Suprapubic skin (tissue), 4 donors: ENCODE measurements at regions not wholly inside any gene's neighbourhood (a gene's known extent, or its start where the extent isn't known, plus 50 kb on each side); places are given as distances from the start of the nearest gene placed in this dataset.

Experiments
- DNase-seq, 2 donors: peaks; one replicate each; pipeline ENCODE4 v3.0.0-alpha.2; 2019; ENCODE audit warnings: low spot score in 2 of 2
- H3K27ac ChIP-seq: fragments of 200-600 bp; sonication (generic); one replicate; pipeline ENCODE4 v1.5.1; 2019
- H3K27me3 ChIP-seq: fragments of 200-600 bp; sonication (generic); one replicate; pipeline ENCODE4 v1.5.1; 2019
- H3K36me3 ChIP-seq: fragments of 200-600 bp; sonication (generic); one replicate; pipeline ENCODE4 v1.5.1; 2019
- H3K4me1 ChIP-seq: fragments of 200-600 bp; sonication (generic); one replicate; pipeline ENCODE4 v1.5.1; 2019
- H3K4me3 ChIP-seq: fragments of 200-600 bp; sonication (generic); one replicate; pipeline ENCODE4 v1.5.1; 2019; ENCODE audit warnings: mild to moderate bottlenecking
- H3K9me3 ChIP-seq: fragments of 200-600 bp; sonication (generic); one replicate; pipeline ENCODE4 v1.5.1; 2019
- CTCF ChIP-seq, 2 donors: fragments of 200-600 bp in 1 of 2; fragments of 450-650 bp in 1 of 2; sonication (generic) in 1 of 2; IDR thresholded peaks; one replicate each; pipeline ENCODE4 v1.5.1; 2016 to 2019; ENCODE audit warnings: antibody characterized with exemption in 2 of 2, mild to moderate bottlenecking in 1 of 2, moderate library complexity in 1 of 2
- EP300 ChIP-seq: sonication (generic); formaldehyde crosslinking; IDR thresholded peaks from one replicate; pipeline ENCODE4 v1.6.1; 2017; ENCODE audit warnings: antibody characterized with exemption
- POLR2A ChIP-seq, 2 donors: fragments of 450-650 bp; IDR thresholded peaks; one replicate each; pipeline ENCODE4 v1.6.1; 2017; ENCODE audit warnings: antibody characterized with exemption in 2 of 2, mild to moderate bottlenecking in 2 of 2, moderate library complexity in 2 of 2
- POLR2AphosphoS5 ChIP-seq, 3 donors: sonication (generic); formaldehyde crosslinking; IDR thresholded peaks; one replicate each; pipeline ENCODE4 v1.6.1; 2017; ENCODE audit warnings: antibody characterized with exemption in 3 of 3
- WGBS: methylation state at CpG from one replicate; pipeline ENCODE4 v1.1.5; 2018; 5-methylcytosine and 5-hydroxymethylcytosine counted together

- DNase-seq: no peak
- Histone ChIP-seq H3K9me3 (no peaks in the 10 kb centered on the region), H3K27me3 (no peaks in the 10 kb centered on the region), H3K4me1 (no peaks in the 10 kb centered on the region), H3K27ac (no peak overlapping the region), H3K36me3 (no peaks in the 10 kb centered on the region), H3K4me3 (no peak overlapping the region)
- WGBS: 68% methylated on average over 1 of the region's 1 CpG
- TF ChIP-seq CTCF (IDR thresholded peaks at IDR 0.05): no peak
- no peak for TF ChIP-seq EP300
- TF ChIP-seq POLR2AphosphoS5 (IDR thresholded peaks at IDR 0.05): no peak
- TF ChIP-seq POLR2A (IDR thresholded peaks at IDR 0.05): no peak
These were observed 199.4 kb upstream of the THBS1 start for GRCh38 chr15:39381517-39381916.

- no peak for TF ChIP-seq EP300
- H3K36me3 ChIP-seq: no peaks in the 10 kb centered on the region
- WGBS: 87% methylated on average over 2 of the region's 2 CpGs
- H3K4me3 ChIP-seq: no peak overlapping the region
- no peaks in the 10 kb centered on the region for H3K27me3 ChIP-seq
- peaks cover 18% of the 10 kb centered on the region for H3K4me1 ChIP-seq
- no peak overlapping the region for H3K27ac ChIP-seq
- no peak for DNase-seq
- no peaks in the 10 kb centered on the region for H3K9me3 ChIP-seq
These were observed 192.8 kb upstream of the THBS1 start for GRCh38 chr15:39388118-39388517.

GRCh38 chr15:39391230-39391629 lies 189.6 kb upstream of the THBS1 start:
- TF ChIP-seq POLR2A (IDR thresholded peaks at IDR 0.05) (no peak), POLR2AphosphoS5 (IDR thresholded peaks at IDR 0.05) (no peak)
- peak in 1 of 2 donors; percentile 66 for DNase-seq
- H3K27ac ChIP-seq: no peak overlapping the region
- 55% methylated on average over 5 of the region's 5 CpGs for WGBS
- H3K9me3 ChIP-seq: no peaks in the 10 kb centered on the region
- H3K36me3 ChIP-seq: no peaks in the 10 kb centered on the region
- H3K4me3 ChIP-seq: no peak overlapping the region
- H3K27me3 ChIP-seq: no peaks in the 10 kb centered on the region
- peaks cover 29% of the 10 kb centered on the region for H3K4me1 ChIP-seq

GRCh38 chr15:39392469-39393047 lies 188.3 kb upstream of the THBS1 start:
- DNase-seq: no peak
- Histone ChIP-seq H3K27me3 (no peaks in the 10 kb centered on the region), H3K27ac (no peak overlapping the region), H3K4me3 (no peak overlapping the region), H3K4me1 (peaks cover 29% of the 10 kb centered on the region), H3K36me3 (no peaks in the 10 kb centered on the region), H3K9me3 (no peaks in the 10 kb centered on the region)
- TF ChIP-seq POLR2AphosphoS5 (IDR thresholded peaks at IDR 0.05) (no peak), POLR2A (IDR thresholded peaks at IDR 0.05) (no peak), CTCF (IDR thresholded peaks at IDR 0.05) (no peak), EP300 (no peak)
- WGBS: 65% methylated on average over 4 of the region's 4 CpGs

- no peaks in the 10 kb centered on the region for H3K9me3 ChIP-seq
- 49% methylated on average over 4 of the region's 4 CpGs for WGBS
- no peaks in the 10 kb centered on the region for H3K36me3 ChIP-seq
- no peak overlapping the region for H3K27ac ChIP-seq
- H3K27me3 ChIP-seq: no peaks in the 10 kb centered on the region
- DNase-seq: no peak
- H3K4me1 ChIP-seq: peaks cover 29% of the 10 kb centered on the region
- no peak for TF ChIP-seq CTCF (IDR thresholded peaks at IDR 0.05)
- no peak overlapping the region for H3K4me3 ChIP-seq
These were observed 187.1 kb upstream of the THBS1 start for GRCh38 chr15:39393575-39394335.

- H3K4me3 ChIP-seq: no peak overlapping the region
- DNase-seq: no peak
- no peaks in the 10 kb centered on the region for H3K27me3 ChIP-seq
- H3K9me3 ChIP-seq: no peaks in the 10 kb centered on the region
- TF ChIP-seq EP300 (no peak), POLR2A (IDR thresholded peaks at IDR 0.05) (no peak), CTCF (IDR thresholded peaks at IDR 0.05) (no peak), POLR2AphosphoS5 (IDR thresholded peaks at IDR 0.05) (no peak)
- no peaks in the 10 kb centered on the region for H3K36me3 ChIP-seq
- H3K27ac ChIP-seq: no peak overlapping the region
- H3K4me1 ChIP-seq: peaks cover 29% of the 10 kb centered on the region
These were observed 186.4 kb upstream of the THBS1 start for GRCh38 chr15:39394496-39394895.
